GM19438 (cell line): ENCODE measurements at regions not wholly inside any gene's neighbourhood (a gene's known extent, or its start where the extent isn't known, plus 50 kb on each side); places are given as distances from the start of the nearest gene placed in this dataset.

ENCODE experiments used
- ATAC-seq: cut with Tn5 transposase; IDR thresholded peaks from one replicate; pipeline ENCODE4 v1.9.1; 2021; ENCODE audit warnings: low read depth; ENCODE audit not compliant: unreplicated experiment

DNA sequence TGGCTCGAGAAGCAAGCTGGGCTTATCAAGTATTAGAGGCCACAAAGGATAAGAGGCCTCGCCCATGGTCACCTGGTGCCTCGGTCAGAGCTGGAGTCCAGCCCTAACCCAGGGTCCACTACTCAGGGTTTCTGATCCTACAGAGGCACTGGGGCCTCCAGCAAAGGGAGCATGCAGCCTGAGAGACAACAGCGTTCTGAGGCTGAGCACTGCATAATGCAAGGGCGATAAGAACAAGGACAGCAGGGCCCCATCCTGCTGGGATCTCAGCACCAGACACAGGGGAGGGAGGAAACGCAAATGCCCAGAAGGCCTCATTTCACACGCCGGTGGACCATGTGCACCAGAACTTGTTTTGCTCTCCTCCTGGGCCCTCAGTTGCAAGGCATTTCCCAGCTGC, 63.0 kb downstream of the C5orf15 start:
- no peak for ATAC-seq

DNA sequence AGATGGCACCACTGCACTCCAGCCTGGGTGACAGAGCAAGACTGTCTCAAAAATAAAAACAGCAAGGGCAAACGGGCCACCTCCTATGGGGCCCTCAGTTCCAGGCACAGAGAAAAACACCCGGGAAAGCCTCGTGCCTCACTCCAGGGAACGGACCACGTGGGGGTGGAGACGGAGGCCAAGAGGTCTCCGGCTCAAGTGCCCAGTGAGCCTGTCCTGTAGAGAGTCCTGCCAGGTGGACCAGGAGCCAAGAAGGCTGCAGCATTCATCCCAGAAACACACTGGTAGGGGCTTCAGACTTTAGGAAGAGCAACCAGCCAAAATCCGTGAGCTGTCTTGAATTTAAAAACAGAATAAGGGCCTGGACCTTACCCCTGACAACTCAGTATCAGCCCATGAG, 63.8 kb downstream of the C5orf15 start:
- no peak for ATAC-seq

DNA sequence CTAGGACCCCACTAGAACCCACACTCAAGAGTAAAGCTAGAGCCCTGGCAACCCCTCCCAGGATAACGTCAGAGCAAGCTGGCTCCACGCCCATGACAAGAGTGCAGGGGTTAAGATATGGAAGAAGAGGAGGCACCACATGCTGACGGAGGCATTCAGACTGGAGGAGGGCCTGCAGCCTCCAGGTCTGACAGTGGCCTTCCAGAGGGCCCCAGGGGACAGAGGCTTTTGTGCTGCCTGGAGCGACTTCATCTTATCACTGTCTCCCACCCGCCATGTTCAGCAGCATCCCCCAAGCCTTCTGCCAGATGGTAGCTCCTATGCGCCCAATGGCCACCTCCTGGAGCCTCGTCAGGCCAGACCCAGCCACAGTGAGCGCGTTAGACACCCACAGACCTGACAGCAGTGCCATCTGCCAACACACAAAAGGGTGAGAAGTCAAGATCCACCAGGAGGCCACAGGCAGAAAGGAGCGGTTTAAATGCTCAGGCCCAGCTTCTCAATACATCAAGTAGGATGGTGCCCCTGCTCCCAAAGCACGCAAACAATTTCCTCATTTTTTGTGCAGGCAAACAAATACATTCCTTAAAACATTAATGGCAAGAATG, 65.8 kb downstream of the C5orf15 start:
- ATAC-seq, result no peak

DNA sequence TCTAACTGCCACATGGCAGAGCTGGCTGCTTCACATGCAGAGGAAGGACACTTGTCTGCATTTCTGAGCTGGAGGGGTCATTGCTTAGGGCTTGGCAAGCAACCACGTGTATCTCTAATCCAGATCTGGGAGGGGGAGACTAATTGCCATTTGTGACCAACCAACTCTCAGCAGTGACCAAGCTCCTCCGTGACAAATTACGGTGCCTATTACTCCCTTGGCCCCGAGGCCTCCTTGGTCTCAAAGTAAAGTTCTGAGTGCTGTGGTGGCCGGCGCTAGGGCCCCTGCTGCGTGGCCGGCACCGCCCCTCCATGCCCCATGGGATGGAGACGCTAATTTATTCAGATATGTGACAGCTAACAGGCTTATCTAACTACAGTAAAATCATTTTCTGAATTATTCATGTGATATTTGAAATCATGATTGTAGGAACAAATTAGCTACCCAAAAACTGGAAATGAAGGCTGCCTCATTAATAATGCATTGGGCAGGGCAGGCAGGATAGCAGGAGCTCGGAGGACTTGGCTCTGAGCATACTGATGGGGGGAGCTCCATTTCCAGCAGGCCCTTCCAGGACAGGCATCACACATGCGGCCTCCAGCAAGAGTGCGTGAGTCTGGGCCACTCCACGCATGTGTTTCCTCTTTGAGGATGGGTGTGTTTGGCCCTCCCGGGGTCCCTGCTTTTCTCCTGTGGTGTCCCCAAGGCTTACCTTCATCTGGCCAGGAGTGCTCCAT, 67.7 kb downstream of the C5orf15 start:
- ATAC-seq, result no peak

DNA sequence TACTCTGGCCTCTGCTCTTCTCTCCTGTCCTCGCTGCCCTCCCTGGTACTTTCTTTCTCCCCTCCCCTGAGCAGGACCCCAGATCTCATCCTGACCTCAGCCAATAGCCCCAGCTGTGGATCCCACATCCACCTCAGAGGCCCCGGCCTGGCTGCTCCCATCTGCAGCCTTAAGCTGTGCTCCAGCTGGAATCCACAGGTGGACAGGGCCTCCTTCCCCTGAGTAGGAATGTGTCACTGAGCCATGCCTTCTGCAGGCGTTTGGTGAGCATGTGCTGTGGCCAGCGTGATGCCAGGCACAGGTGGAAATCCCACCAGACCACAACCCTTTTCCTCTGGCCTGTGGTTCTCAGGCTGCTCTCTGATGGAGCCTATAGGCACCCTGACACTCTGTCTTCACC, 68.9 kb downstream of the C5orf15 start:
- no peak for ATAC-seq

DNA sequence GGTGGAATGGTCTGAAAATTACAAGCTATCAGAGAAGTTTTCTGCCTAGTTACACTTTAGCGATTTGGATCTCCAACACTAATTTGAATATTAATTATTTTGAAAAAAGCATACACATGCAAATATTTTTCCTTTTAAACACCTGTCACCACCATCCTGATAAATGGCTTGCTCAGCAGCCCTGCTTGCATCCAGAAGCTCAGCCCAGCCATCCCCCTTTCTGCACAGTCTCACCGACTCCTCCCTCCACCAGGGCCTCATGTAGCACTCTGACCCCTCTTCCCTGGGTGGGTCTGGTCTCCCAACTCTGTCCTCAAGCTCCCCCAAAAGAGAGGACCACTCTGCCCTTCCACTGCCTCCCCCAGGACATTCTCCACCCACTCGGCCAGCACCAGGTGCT, 70.0 kb downstream of the C5orf15 start:
- no peak for ATAC-seq

DNA sequence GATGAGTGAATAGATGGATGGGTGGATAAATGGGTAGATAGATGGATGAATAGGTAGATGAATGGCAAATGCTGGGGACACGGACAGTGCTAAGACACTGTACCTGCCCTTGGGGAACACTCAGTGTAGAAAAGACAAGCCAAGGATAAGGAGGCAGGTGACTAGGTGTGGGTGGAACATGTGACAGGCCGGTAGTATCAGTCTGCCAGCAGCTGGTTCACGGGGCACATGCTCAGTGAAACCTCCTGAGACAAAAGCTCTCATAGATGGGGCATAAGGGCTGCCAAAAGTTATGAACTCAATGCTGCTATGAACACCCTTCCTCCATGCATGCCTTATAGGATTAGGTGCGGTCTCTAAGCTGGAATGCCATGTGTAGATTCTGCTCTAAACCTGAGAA, 71.0 kb downstream of the C5orf15 start:
- ATAC-seq, result no peak

DNA sequence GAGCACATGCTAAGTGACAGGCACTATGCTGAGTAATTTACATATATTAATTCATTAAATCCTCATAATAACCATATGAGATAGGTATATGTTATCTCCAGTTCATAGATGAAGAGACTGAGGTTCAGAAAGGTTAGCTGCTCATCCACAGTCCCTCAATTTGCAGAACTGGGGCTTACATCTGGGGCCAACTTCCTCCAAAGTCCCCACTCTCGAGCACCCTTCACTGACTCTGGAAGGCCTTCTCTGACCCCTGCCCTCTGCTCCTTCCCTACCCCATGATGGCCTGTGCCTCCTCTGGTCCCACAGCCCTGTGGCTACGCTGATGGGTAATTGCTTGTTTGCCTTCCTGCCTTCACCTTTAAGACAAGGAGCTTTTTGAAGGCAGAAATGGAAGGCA, 71.6 kb downstream of the C5orf15 start:
- ATAC-seq, result no peak

DNA sequence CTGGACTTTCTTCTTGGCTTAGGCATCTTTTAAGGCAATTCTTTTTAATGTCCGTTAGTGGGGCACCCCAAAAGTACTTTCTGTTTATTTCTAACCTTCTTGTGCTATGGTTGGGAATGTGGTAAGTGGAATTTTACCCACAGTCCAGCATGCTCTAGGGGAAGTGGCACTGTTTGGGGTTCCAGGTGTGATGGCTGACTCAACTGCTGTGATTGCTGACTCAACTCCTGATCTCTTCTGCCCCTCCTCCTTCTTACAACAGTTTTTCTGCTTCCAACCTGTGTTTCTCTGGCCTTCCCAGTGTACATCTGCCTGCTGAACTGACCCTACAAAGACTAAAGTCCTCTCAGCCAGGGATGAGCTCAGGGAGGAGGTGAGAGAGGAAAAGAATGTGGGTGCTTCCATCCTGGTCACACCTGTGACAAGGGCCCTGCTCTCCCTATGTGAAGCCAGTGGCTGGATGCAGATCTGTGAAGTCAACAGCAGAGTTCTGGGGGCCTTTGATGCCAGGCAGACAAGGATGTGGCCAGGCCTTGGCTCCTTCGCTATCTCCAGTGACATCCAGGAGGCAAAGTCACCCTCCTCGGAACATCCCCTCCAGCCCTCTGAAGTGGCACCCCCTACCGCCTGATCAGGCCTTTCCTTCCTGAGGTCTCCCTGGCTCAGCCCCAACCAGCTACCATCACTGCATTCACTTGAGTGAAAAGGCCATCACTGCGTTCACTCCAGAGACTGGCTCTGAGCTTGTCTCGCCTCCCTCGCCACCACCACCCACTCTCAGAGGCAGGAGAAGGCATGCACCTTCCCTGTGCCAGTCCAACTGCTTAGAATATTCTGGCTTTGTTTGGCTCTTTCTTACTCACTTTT, 72.2 kb downstream of the C5orf15 start:
- no peak for ATAC-seq

DNA sequence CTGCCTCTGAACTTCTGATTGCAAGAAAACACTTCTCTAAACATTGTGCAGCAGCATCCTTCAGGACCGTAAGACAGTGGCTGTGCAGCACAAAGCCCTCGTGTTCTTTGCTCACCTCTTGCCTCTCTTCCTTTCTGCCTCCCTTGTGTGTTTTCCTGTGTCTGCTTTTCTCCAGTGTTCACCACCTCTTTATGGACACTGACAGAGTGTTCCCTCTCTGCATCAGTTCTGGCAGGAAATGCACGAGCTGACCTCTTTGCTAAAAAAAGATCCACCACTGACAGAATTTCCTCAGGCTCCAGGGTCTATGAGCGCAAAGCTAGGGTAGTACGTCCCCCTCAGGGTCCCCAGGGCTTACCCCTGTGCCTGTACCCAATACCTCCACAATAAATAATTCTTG, 74.3 kb downstream of the C5orf15 start:
- no peak for ATAC-seq

DNA sequence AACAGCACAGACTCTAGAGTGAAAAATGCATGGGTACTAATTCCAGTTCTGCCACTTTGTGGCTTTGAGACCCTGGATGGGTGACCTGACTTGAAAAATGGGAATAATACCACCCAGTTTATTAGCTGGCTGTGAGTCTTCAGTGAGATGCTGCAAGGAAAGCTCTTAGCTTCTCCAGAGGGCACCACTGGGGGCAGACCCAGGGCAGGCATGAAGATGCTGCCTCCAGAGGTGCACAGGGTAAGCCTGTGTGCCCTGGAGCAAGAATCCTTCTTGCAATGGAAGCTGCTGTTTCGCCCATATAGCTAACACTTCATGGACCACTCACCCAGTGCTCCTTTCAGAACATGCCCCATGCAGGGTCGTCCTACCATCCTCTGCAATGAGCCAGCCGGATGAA, 75.7 kb downstream of the C5orf15 start:
- ATAC-seq, result no peak

DNA sequence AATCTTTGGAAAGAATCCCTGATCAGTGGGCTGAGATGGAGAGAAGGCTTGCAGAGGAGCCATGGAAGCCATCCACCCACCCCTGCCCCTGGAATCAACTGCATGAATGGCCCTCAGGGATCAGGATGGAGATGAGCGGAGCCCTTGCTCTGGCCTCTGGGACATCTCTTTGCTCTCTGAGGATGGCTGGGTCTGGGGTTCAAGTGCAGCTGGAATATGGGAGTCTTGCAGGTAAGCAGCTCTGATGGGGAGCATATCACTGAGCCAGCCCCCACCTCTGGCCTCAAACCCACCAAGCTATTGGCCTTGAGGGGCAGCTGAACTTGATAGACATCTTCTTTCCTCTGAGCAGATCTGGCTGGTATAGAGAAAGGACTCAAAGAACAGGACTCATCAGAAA, 76.1 kb downstream of the C5orf15 start:
- no peak for ATAC-seq

DNA sequence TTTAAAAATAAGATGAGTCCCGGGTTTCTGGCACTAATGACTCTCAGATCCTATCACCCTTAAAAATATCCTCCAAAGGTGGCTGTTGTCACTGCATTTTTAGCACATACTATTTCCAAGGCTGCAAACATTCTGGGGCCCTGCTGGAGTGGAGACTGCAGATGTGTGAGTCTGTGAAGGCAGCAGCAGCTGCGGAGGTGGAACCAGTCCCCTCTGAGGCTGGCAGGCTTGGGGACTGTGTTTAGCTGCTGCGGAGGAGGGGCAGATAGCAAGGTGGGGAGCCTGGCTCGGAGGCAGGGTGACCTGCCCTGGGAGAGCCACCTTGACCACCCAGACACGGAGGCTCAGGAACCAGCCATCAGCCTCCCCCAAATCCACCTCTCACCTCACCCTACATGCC, 77.0 kb downstream of the C5orf15 start:
- ATAC-seq, result no peak

DNA sequence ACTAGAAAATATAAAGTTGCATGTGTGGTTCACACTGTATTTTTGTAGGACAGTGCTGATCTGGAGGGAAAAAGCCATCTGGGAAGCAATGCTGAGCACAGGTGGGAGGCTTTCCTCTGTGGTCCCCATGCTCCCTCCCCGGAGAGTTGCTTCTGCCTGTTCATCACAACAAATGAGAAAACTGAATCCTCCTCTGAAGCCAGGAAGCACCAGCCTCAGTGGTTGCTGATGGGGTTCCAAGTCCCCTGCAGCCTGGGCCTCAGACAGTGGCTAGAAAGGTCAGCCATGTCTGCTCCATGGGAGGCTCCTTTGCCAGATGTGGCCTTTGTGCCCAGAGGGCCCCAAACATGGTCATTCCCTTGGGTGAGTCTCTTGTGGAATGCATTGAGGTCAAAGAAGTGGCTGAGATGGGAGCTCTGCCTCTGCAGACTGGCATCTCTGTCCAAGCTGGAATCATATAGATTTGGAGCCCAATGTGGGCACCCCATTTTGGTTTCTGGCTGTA, 77.6 kb downstream of the C5orf15 start:
- no peak for ATAC-seq

DNA sequence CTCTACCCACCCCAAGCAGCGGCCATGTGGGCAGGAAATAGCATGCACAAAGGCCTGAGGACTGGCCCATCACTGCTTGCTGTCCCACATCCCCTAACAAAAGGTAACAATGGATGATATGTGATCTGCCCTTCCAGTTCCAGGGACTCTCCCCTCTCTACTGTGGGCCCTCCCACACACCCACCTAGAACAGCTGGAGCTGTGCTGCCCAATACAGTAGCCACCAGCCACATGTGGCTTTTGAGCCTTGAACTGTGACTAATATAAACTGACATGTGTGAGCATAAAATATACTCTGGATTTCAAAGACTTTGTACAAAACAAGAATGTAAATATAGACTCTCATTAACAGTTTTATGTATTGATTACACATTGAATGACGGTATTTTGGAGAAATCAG, 78.1 kb downstream of the C5orf15 start:
- ATAC-seq, result no peak

DNA sequence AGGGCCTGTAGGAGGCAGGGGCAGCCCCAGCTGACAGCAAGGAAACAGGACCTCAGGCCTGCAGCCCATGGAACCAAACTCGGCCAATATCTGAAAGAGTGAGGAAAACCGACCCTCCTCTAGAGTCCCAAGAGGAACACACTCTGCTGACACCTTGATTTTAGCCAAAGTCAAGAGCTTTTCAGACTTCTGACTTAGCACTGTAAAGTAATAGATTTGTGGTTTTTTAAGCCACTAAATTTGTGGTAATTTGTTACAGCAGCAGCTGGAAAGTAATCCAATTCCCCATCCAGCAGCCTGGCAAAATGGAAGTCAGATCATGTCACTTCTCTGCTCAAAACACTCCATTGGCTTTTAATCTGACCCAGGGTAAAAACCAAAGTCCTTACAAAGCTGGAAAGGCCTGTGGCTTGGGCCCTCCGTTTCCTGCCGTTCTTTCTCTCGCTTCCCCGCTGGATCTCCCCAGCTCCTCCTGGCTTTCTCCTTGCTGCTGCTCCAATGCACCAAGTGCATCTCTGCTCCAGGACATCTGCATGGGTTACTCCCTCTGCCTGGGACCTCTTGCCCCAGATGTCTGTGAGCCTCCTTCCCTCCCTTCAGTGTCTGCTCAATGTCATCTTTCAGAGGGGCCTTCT, 79.0 kb downstream of the C5orf15 start:
- ATAC-seq, result no peak

DNA sequence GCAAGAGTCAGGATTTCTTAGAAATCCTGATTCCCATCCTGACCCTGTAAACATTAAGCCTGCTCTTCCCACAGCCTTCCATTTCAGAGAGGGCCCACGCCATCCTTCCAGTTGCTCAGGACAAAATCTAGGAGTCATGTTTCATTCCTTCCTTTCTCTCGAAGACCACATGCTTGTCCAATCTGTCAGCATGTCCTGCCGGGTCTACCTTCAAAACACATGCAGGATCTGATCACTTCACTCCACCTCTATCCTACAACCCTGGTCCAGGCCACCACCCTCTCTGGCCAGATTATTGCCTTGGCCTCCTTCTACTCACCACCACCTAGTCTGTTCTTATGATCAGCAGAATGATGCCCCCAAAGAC, 79.8 kb downstream of the C5orf15 start:
- no peak for ATAC-seq

DNA sequence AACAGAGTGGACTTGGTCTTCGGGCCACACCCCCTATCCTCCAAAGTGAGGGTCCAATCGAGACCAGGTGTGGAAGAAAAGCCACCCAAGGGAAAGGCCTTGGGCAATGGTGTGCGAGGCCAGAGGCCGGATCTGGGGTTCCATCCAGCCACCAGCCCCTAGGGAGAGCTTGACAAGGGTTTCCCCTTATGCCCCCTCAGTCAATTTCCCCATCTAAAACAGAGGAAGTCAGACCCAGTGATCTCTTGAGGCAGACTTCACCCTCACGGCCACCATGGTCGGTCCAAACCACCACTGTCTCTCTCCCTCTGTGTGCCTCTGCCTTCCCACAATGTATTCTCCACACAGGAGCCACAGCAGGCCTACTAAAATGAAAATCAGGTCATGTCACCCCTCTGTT, 82.9 kb downstream of the C5orf15 start:
- ATAC-seq, result no peak

DNA sequence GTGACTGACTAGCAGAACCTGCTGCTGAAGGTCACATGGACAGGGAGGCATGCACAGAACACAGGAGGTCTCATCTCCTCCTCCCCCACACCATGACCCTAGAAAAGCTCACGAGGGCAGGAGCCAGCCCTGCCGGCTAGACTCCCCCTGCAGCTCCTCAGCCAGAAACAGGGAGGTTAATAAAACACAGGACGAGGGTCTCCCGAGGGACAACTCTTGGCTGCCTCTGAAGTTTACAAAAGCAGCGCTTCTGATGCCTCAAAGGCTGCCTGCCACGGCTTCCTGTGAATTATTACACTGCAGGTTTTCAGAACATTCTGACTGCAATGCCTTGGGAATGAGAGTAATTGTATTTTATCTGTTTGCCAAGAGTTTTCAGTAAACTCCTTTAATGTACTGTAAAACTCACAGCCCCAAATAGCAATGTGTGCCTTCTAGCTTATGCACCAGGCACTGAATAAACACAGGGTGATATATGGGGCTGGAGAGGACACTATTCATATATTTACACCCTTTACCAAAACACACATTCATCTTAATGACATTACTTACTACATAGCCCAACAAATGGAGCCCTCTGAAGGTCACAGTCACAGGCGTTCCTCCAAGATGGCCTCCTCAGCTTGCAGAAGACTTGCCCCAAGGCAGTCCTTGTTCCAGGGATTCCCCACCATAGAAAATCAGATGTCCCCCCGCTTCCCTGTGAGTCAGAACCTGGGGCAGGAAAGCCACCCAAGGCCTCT, 83.7 kb downstream of the C5orf15 start:
- no peak for ATAC-seq

DNA sequence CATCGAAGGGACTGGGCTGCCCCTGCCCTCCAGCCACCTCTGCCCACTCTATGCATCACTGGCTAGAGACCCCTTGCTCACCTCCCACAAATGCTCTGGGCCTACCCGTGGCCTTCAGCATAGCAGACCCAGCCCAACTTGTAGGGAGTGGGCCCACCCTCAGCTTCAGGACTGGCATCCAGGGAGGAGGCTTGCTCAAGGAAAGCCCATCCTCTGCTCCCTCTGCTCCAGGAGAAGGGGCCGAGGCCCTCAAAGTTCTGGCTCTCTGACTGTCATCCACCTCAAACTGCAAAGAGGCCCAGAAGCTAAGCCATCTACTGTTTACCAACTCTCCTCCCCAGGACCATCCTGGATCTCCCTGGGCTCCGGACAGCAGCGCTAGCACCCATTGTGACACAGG, 84.5 kb downstream of the C5orf15 start:
- no peak for ATAC-seq
